Kidney (tissue), 13 donors: ENCODE measurements at regions not wholly inside any gene's neighbourhood (a gene's known extent, or its start where the extent isn't known, plus 50 kb on each side); places are given as distances from the start of the nearest gene placed in this dataset.

Source experiments
- DNase-seq, 5 donors: peaks; one replicate each; pipeline ENCODE4 v3.0.0-alpha.2; 2013 to 2020
- FAIRE-seq: peaks from 2 replicates; lab custom pipeline; 2012; peaks lifted over from hg19 to GRCh38; lab: Jason Lieb, UNC
- H3K27ac ChIP-seq, 2 donors: one replicate each; pipeline ENCODE4 v1.7.0; 2013; ENCODE audit warnings: low read depth in 2 of 2, low read length in 2 of 2, inconsistent platforms in 1 of 2
- H3K27me3 ChIP-seq: one replicate; pipeline ENCODE4 v1.7.1; 2013; ENCODE audit warnings: low read length, inconsistent platforms; ENCODE audit not compliant: control insufficient read depth, insufficient read depth
- H3K36me3 ChIP-seq, 3 donors: one replicate each; pipeline versions ENCODE4 v1.7.0 to v1.7.1; 2013; ENCODE audit warnings: low read length in 3 of 3, control low read depth in 1 of 3, inconsistent platforms in 1 of 3; ENCODE audit not compliant: insufficient read depth in 3 of 3, control insufficient read depth in 2 of 3
- H3K4me1 ChIP-seq, 3 donors: one replicate each; pipeline versions ENCODE4 v1.7.0 to v1.7.1; 2013; ENCODE audit warnings: low read length in 3 of 3, inconsistent platforms in 1 of 3, low read depth in 1 of 3; ENCODE audit not compliant: control insufficient read depth in 2 of 3, insufficient read depth in 2 of 3
- H3K4me3 ChIP-seq, 3 donors: one replicate each; pipeline versions ENCODE4 v1.7.0 to v1.8.1; 2013; ENCODE audit warnings: low read length in 3 of 3, control low read depth in 1 of 3, inconsistent platforms in 1 of 3
- H3K9ac ChIP-seq, 3 donors: one replicate each; pipeline versions ENCODE4 v1.7.0 to v1.7.1; 2013; ENCODE audit warnings: low read length in 3 of 3, control low read depth in 1 of 3, inconsistent platforms in 1 of 3
- H3K9me3 ChIP-seq, 3 donors: one replicate each; pipeline versions ENCODE4 v1.7.0 to v1.7.1; 2013; ENCODE audit warnings: low read length in 3 of 3, control low read depth in 1 of 3, inconsistent platforms in 1 of 3; ENCODE audit not compliant: control insufficient read depth in 2 of 3, insufficient read depth in 1 of 3
- intact Hi-C: fragments of 100-400 bp; cut with DNase I; formaldehyde crosslinking; loops from one replicate; pipeline ENCODE4 v1.11.1; 2022
- TF ChIP-seq, protein P1 (sequence below): IDR thresholded peaks from 3 replicates; pipeline ENCODE4 v1.5.1; 2012; ENCODE audit warnings: mild to moderate bottlenecking, moderate library complexity, borderline replicate concordance; ENCODE audit not compliant: insufficient read depth; ENCODE audit errors: extremely low read depth
- donor health status: control.
- donor health status: control.
- donor health status: control.
- donor health status: control.
- donor health status: control.
- donor health status: DM: yes; HTN: yes; CAD: no.
- donor health status: Normal renal cell carcinoma (clear cell type).

DNA sequence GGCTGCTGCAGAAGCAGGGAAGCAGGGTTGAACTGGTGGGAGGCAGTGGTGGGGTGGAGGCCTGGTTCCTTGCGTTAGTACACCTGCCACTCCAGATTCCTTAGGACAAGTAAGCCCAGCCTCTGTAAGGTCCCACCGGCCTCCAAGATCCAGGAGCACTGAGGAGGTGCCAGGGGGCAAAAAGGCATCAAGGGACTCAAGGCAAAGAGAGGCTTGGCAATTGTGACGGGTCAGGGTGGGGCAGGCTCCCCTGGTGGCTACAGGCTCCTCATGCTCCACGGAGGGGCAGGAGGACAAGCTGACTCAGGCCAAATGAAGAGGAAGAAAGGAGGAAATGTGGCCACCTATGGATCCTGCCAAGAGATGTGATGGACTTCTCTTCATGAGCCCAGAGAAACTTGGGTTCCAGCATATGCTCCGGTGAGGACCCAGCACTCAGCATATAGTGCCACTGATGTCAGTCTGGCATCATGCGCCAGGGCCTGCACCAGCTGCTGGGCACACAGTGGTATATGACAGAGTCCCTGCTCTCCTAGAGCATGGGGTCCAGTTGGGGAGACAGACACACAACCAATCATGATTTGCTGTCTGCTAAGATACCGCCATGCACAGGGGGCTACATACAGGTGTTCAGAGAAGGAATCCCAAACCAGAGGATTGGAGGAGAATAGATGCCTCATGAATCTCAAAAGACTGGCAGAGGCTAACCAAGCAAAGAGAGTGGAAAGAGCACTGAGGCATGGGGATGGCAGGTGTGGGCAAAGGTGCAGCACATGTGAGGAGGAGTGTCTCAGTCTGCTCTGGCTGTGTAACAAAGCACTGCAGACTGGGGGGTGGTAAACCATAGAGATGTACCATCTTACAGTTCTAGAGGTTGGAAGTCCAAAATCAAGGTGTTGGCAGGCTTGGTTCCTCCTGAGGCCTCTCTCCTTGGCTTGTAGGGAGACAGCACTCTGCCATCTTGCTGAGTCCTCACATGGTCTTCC lies 249.7 kb downstream of the RHOU start:
- intact Hi-C loops, result no loop called here
- TF ChIP-seq, protein P1, sequence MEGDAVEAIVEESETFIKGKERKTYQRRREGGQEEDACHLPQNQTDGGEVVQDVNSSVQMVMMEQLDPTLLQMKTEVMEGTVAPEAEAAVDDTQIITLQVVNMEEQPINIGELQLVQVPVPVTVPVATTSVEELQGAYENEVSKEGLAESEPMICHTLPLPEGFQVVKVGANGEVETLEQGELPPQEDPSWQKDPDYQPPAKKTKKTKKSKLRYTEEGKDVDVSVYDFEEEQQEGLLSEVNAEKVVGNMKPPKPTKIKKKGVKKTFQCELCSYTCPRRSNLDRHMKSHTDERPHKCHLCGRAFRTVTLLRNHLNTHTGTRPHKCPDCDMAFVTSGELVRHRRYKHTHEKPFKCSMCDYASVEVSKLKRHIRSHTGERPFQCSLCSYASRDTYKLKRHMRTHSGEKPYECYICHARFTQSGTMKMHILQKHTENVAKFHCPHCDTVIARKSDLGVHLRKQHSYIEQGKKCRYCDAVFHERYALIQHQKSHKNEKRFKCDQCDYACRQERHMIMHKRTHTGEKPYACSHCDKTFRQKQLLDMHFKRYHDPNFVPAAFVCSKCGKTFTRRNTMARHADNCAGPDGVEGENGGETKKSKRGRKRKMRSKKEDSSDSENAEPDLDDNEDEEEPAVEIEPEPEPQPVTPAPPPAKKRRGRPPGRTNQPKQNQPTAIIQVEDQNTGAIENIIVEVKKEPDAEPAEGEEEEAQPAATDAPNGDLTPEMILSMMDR, result no peak
- no peak for DNase-seq

GRCh38 chr1:228985661-228986060 lies 250.4 kb downstream of the RHOU start:
- H3K4me1 ChIP-seq, result peaks cover 0 to 16% (median 7%) of the 10 kb centered on the region in 3 donors
- intact Hi-C loops, result no loop called here
- TF ChIP-seq, protein P1, result no peak

More for the DNA sequence above, 249.7 kb downstream of the RHOU start:
- no peak for FAIRE-seq
- Histone ChIP-seq H3K9ac (no peak overlapping the region), H3K27me3 (no peaks in the 10 kb centered on the region), H3K9me3 (no peaks in the 10 kb centered on the region), H3K27ac (no peak overlapping the region), H3K36me3 (no peaks in the 10 kb centered on the region), H3K4me1 (peaks cover 0 to 16% (median under 1%) of the 10 kb centered on the region in 3 donors), H3K4me3 (no peak overlapping the region)

DNA sequence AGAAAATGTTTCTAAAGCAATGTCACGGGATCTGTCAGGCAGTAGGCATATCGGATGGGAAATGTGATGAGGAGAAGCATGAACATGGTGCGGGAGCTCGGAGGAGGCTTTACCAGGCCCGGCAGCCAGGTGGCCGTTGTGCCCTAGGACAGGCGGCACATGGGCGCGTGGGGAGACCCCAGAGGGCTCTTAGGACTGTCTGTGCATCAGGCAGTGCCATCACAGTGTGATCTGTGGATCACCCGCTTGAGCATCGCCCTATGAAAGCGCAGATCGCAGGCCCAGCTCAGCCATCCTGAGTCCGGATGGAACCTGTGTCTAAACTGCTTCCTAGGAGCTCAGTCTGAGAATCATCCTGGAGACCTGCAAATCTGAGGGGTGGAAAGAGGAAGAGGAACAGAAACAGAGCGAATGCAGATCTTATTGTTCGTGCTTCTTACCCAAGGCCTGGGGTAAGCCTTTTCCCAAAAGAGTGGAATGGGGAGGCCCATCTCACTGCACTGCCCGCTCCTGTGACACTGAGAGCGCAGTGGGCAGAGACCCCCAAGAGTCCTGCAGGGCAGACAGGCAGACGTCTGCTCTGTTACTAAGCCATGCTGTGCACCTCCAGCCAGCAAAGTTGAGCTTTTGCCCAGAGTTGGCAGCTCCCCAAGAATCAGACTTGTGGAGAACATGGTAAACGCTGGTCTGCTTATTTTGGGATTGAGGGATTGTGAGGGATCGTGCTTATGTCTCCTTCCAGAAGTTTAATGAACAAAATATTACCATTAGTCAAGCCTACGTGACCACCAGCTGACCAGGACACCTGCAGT lies 251.0 kb downstream of the RHOU start:
- Histone ChIP-seq H3K27me3 (no peaks in the 10 kb centered on the region), H3K9me3 (no peaks in the 10 kb centered on the region), H3K36me3 (no peaks in the 10 kb centered on the region), H3K9ac (no peak overlapping the region), H3K4me1 (peaks cover 0 to 16% (median 10%) of the 10 kb centered on the region in 3 donors), H3K27ac (no peak overlapping the region), H3K4me3 (no peak overlapping the region)
- TF ChIP-seq, protein P1, result no peak
- DNase-seq (no peak), FAIRE-seq (no peak)
- intact Hi-C loops, result no loop called here

More at GRCh38 chr1:228985661-228986060, 250.4 kb downstream of the RHOU start:
- Histone ChIP-seq H3K27me3 (no peaks in the 10 kb centered on the region), H3K4me3 (no peak overlapping the region), H3K9me3 (no peaks in the 10 kb centered on the region), H3K27ac (no peak overlapping the region), H3K36me3 (no peaks in the 10 kb centered on the region), H3K9ac (no peak overlapping the region)
- DNase-seq (no peak), FAIRE-seq (no peak)
